HEK293T (cell line): ENCODE measurements at regions not wholly inside any gene's neighbourhood (a gene's known extent, or its start where the extent isn't known, plus 50 kb on each side); places are given as distances from the start of the nearest gene placed in this dataset.

Experiments used
- BHLHE40 ChIP-seq: fragments of 450-650 bp; IDR thresholded peaks from 2 replicates; pipeline ENCODE4 v1.6.1; 2016; ENCODE audit warnings: mild to moderate bottlenecking, moderate library complexity, borderline replicate concordance
- FOXM1 ChIP-seq: fragments of 450-650 bp; IDR thresholded peaks from 2 replicates; pipeline ENCODE4 v1.6.1; 2017; ENCODE audit warnings: mild to moderate bottlenecking, borderline replicate concordance
- SP1 ChIP-seq: fragments of 450-650 bp; IDR thresholded peaks from 2 replicates; pipeline ENCODE4 v1.6.1; 2017

DNA sequence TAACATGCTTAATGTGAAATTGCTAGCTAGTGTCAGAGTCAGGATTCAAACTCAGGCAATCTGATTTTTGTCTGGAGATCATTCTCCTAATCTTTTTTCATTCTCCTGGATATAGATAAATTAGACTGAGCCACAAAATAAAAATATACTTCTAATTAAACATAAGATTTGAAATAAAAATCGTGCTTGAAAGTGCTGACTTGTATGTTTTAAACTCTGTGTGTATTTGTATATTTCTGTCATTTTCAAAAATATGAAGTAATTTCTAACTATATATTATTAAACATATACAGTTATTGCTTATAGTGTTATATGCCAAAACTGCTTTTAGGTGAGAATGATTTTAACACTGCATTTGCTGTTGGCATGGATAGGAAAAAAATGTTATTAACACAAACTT is 239.4 kb downstream of the KCNJ2 start:
- TF ChIP-seq SP1, result no peak
- TF ChIP-seq FOXM1, result no peak
- TF ChIP-seq BHLHE40, result no peak
